GM13976 (cell line): ENCODE measurements at regions not wholly inside any gene's neighbourhood (a gene's known extent, or its start where the extent isn't known, plus 50 kb on each side); places are given as distances from the start of the nearest gene placed in this dataset.

Experiments
- DNase-seq: peaks from one replicate; pipeline ENCODE4 v3.0.0; 2012; ENCODE audit warnings: low spot score
- CTCF ChIP-seq: IDR thresholded peaks from 2 replicates; pipeline ENCODE4 v1.5.1; 2012; ENCODE audit warnings: borderline replicate concordance, mild to moderate bottlenecking; ENCODE audit not compliant: insufficient read depth; ENCODE audit errors: extremely low read depth, missing control alignments, control extremely low read depth
- in situ Hi-C: fragments of 300-500 bp; cut with MboI; formaldehyde crosslinking; loops from one replicate; pipeline ENCODE4 v1.12.0; 2022; ENCODE audit warnings: low sequenced_read_pairs, mixed read lengths, inconsistent platforms; ENCODE audit not compliant: unreplicated experiment

- DNase-seq: no peak
- in situ Hi-C loops: no loop called here
- TF ChIP-seq CTCF: no peak
Measured at GRCh38 chr2:8159211-8159965, 522.5 kb upstream of the ID2 start.

GRCh38 chr2:8159966-8160603, 521.8 kb upstream of the ID2 start:
- peak; percentile 61 for DNase-seq
- no peak for TF ChIP-seq CTCF
- in situ Hi-C loops: no loop called here

GRCh38 chr2:8160959-8161358, 520.9 kb upstream of the ID2 start:
- TF ChIP-seq CTCF: no peak
- in situ Hi-C loops: no loop called here

GRCh38 chr2:8162552-8162951, 519.3 kb upstream of the ID2 start:
- TF ChIP-seq CTCF: no peak
- no peak for DNase-seq
- in situ Hi-C loops: no loop called here

More at GRCh38 chr2:8160959-8161358, 520.9 kb upstream of the ID2 start:
- no peak for DNase-seq

- DNase-seq: no peak
- TF ChIP-seq CTCF: no peak
- in situ Hi-C loops: no loop called here
Measured at GRCh38 chr2:8165550-8165949, 516.3 kb upstream of the ID2 start.

- in situ Hi-C loops: no loop called here
- no peak for DNase-seq
- TF ChIP-seq CTCF: no peak
Measured at GRCh38 chr2:8168022-8168717, 513.7 kb upstream of the ID2 start.
